ENCODE measurements at regions not wholly inside any gene's neighbourhood (a gene's known extent, or its start where the extent isn't known, plus 50 kb on each side); places are given as distances from the start of the nearest gene placed in this dataset.

GRCh38 chr3:75329476-75330097 is 334.5 kb upstream of the FRG2C start:
- TF ChIP-seq CTCF (IDR thresholded peaks at IDR 0.05) (no peak), POLR2AphosphoS5 (IDR thresholded peaks at IDR 0.05) (no peak), POLR2A (IDR thresholded peaks at IDR 0.05; ENCODE audit: low read depth) (no peak), EP300 (IDR thresholded peaks at IDR 0.05) (no peak)

All from esophagus muscularis mucosa (tissue), 4 donors.